Stimulated activated CD8-positive, alpha-beta memory T cell treated with anti-CD3 and anti-CD28 coated beads, Interleukin-4, amount 100 ng/mL, for 1 hour (primary cell): ENCODE measurements at regions not wholly inside any gene's neighbourhood (a gene's known extent, or its start where the extent isn't known, plus 50 kb on each side); places are given as distances from the start of the nearest gene placed in this dataset.

ENCODE experiments used
- DNase-seq, 2 donors: peaks; one replicate each; pipeline ENCODE4 v3.0.0-alpha.2; 2020; ENCODE audit warnings: low read depth in 2 of 2, low spot score in 1 of 2

- no peak for DNase-seq
Measured at GRCh38 chr13:90352763-90353162, 994.7 kb upstream of the MIR17HG start.

DNA sequence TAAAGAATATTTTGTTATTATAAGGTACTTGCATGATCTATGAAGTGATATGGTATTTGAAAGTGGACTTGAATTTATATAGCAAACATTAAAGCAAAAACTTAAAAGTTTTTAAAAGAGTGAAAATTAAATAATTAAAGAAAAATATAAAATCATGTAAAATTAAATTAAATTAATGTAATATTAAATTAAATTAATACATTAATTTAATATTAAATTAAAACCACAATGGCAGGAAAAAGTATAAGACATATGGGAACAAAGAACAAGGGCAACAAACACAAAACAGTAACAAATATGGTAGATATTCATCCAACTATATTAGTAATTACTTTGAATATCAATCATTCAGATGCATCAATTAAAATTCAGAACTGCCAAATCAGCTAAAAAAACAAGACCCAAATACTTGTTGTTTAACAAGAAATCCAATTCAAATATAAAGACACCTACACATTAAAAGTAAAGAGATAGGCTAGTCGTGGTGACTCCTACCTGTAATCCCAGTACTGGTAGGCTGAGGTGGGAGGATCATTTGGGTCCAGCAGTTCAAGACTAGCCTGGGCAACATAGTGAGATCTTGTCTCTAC is 992.2 kb upstream of the MIR17HG start:
- no peak for DNase-seq

- no peak for DNase-seq
Measured at GRCh38 chr13:90360785-90361184, 986.7 kb upstream of the MIR17HG start.

GRCh38 chr13:90362707-90363106 is 984.8 kb upstream of the MIR17HG start:
- DNase-seq, result no peak

GRCh38 chr13:90365130-90365529 is 982.4 kb upstream of the MIR17HG start:
- DNase-seq, result no peak

DNA sequence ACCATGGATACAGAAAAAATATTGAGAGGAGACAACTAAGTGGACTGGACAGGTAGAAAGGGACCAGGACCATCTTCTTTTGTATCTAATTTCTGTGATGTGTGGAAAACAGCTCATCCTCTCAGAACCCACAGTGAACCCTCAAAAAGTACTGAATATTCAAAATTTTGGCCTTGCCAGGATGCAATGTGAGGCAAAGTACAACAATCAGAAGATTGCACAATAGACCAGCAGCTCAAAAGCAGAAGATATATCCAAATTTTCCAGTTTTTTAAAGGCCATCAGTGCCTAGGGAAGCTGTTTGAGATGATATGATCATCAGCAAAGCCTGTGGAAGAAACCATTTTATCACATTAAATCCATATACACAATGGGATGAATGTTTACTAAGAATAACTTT is 973.3 kb upstream of the MIR17HG start:
- no peak for DNase-seq

DNA sequence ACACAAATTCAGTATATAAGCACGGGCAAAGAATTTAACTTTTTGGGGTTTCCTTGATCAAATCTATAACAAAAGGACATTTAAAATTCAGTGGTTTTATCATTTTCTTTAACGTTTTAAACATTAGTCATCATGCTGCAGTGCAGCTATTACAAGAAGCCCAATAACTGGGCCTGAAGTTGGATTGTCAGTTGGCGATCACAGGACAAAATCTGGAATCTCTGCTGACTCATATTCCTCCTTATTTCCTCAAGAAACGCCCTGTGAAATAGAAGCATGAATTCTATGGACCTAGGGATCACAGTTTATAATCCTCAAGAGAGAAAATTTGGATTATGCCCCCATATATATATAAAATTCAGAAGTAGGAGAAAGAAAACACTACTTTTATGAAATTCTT is 971.6 kb upstream of the MIR17HG start:
- DNase-seq, result no peak

DNA sequence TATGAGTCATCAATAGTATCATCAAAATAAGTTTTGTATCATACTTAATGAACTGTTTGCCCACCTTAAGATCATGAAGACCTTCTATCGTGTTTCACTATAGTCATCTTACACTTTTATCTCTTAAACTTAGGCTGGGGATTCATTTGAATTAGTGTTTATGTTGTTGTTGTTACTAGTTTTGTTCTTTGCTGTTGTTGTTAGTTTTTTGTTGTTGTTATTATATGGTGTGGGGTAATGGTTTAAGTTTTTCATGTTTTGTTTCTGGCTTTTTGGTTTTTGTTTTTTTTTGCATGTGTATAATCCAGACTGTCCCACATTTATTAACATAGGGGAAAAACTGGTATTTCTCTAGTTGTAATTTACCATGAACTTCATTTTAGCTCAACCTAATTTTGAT is 965.1 kb upstream of the MIR17HG start:
- no peak for DNase-seq

DNA sequence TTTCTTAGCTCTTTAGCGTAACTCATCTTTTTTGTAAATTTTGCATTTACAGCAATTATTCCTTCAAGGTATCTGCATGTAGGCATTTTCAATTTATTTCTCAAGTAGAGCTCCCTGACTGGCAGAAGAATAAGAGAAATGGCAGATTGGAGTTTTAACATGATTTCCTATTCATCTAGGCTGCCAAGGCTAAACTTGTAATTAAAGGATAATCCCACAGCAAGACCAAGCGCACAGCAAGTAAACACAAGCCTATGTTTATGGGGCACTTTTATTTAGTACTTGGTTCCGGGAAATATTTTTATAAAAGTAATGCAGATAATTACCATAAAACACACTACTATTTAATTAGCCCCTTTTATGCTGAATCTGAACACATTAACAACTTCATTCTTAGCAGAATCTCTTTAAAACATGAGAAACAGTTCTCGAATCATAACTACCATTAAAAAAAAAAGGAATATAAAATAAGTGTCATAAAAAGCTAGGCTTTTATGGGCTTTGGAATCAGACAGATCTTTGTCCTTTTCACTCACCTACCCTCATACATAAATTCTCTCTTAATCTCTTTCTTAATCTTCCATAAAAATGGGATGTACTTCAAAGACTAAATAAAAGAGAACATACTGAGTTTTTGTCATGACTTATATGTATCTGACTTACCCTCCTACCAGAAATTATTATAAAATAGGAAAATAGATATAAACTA is 961.6 kb upstream of the MIR17HG start:
- no peak for DNase-seq

DNA sequence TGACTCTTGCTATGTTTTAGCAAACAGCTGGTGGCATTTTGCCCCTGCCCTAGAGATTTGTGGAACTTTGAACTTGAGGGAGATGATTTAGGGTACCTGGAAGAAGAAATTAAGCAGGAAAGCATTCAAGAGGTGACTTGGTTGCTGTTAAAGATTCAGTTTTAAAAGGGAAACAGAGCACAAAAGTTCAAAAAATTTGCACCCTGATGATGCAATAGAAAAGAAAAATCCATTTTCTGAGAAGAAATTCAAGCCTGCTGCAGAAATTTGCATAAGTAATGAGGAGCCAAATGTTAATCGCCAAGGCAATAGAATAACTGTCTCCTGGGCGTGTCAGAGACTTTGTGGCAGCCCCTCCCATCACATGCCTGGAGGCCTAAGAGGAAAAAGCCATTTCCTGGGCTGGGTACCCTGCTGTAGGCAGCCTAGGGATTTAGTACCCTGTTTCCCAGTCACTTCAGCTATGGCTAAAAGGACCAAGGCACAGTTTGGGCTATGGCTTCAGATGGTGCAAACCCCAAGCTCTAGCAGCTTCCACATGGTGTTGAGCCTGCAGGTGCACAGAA is 958.5 kb upstream of the MIR17HG start:
- no peak for DNase-seq

DNA sequence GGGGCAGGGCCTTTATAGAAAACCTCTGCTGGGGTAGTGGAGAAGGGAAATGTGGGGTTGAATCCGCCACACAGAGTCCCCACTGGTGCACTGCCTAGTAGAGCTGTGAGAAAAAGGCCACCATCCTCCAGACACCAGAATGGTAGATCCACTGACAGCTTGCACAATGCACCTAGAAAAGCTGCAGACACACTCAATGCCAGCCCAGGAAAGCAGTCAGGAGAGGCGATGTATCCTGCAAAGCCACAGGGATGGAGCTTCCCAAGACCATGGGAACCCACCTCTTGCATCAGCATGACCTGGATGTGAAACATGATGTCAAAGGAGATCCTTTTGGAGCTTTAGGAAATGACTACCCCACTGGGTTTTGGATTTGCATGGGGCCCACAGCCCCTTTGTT is 958.0 kb upstream of the MIR17HG start:
- no peak for DNase-seq

DNA sequence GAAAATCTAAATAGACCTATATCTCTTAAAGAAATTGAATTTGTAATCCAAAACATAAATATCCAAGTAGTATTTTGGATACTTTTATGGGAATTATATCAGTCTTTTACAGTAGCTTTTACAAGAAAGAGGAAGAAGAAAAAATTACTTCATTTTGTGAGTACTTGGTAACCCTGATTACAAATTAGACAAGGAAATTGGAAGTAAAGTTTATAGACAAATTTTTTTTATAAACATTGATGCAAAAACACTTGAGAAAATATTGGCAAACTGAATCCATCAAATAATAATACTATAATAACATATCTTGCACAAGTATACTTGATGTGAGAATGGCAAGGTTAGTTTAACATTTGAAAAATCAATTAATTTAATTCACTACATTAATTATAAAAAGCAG is 954.1 kb upstream of the MIR17HG start:
- no peak for DNase-seq

DNA sequence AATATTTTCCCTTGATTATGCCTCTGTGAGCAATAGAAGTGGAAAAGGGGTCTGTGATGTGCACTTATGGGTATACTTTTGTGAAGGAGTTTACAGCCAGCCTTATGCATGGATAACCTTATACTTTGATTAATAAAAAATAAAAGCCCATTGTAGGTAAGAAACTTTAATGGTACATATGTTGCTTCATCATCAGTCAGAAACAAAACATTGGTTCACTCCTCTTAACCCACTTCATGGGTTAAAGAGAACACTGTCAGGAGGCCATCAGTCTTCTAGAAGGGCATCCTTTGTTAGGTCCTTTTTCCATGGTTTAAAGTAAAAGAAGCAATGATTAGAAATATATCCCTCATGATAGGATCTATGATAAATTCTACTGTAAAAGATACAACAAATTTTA is 952.1 kb upstream of the MIR17HG start:
- no peak for DNase-seq

DNA sequence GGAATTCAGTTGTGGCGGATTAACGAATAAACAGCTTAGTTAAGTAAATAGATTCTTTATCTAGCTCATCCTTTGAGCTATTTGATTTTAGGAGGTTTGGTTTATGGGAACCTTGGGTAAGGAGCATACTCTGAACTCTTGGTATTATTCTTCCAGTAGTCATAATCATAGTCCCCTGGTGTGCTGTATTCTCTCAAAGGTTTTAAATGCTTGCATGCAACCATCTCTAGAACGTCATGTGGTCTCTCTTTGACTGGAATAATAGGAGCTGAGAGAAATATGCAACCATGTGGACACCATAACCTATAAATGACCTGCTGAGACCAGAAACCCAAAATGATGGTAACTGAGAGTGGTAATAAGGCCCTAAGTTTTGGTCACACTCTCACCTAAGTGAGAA is 951.6 kb upstream of the MIR17HG start:
- no peak for DNase-seq

DNA sequence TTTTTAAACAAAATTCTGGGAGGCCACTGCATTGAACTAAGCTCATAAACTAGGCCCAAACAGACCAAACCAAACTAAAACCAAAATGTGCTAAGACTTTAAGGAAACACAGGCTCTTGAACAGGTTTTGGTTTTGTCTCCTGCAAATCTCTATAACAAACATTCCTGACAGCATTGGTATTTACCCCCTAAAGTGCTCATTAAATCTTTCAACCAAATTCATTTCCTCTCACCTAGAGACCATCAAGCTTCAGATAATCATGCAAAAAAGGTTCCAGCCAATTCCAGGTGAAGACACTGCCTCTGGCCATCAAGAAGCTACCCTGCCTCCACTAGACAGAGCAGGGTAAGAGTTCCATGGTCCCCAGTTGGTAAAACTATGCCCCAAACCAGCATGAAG is 951.2 kb upstream of the MIR17HG start:
- DNase-seq, result no peak

DNA sequence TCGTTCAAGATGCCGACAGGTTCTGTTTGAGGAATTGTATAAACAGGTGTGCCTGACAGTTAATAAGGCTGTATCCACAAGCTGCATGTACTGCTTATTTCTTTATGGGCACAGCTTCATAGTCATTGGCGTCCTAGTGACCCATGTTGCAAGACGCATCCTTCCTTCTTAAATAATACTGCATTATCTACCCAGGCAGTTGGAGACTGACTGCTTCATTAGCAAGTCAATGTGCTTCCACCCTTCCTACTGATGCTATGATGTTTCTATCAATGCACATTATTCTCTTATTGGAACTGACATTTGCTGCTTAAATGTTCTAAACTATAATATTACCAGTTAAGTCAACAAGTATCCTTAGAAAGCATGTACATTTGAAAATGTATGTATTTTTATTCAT is 950.0 kb upstream of the MIR17HG start:
- no peak for DNase-seq

DNA sequence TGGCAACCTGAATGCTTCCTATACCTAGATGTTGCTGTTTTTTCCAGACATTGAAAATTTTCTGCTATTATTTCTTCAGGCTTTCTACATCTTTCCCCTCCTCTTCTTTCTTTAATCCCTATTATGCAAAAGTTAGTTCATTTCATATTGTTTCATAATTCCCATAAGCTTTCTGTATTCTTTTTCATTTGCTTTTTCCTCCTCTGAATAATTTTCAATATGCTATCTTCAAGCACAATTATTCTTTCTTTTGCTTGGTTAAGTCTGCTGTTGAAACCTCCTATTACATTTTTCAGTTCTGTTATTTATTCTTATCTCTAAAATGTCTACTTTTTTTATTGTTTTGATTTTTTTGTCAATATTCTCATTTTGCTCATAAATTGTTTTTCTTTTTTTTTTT is 947.1 kb upstream of the MIR17HG start:
- DNase-seq, result no peak

DNA sequence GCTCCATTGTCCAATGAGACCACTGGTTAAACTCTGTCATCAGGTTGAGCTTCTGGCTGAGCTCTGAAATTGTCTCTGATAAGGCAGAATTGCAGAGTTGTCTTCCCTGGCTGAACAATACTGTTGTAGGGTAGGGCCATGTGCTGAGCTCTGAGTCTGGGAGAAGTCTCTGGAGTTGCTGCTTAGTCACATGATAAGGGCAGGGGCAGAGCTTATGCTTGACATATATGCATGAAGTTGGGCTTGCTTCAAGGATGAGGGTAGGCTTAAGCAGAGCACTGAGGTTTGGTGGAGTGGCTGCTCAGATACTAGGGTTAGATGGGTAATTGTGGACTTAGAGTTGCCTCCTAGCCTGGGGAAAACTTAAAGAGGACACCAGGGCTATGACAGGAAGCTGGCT is 946.3 kb upstream of the MIR17HG start:
- no peak for DNase-seq

- no peak for DNase-seq
Measured at GRCh38 chr13:90402102-90402501, 945.4 kb upstream of the MIR17HG start.

- no peak for DNase-seq
Measured at GRCh38 chr13:90402613-90403012, 944.9 kb upstream of the MIR17HG start.

GRCh38 chr13:90403330-90404082 is 944.0 kb upstream of the MIR17HG start:
- DNase-seq, result no peak

DNA sequence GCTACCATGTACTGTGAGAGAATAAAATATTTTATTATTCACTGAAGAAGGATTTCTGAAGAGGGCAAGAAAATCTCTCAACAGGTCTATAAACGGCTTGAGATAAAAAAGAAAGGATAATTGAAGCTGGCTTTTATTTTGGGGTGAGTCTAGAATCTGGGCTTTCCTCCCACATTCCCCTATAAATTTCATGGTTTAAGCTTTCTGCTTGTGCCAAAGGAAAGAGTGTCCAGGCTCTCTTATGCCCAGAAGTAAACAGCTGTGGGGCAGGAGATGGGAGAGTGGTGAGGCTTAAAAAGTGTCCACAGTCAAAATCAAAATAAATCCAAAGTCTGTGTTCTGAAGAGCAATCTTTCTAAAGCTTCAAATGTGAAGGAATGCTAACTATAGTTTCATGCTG is 942.2 kb upstream of the MIR17HG start:
- no peak for DNase-seq
